ENCODE measurements at regions not wholly inside any gene's neighbourhood (a gene's known extent, or its start where the extent isn't known, plus 50 kb on each side); places are given as distances from the start of the nearest gene placed in this dataset.

- dilution Hi-C loops (cut with HindIII; ENCODE audit: low sequenced_read_pairs, unreplicated experiment) = no loop called here
- WGBS, 2 experiments (ENCODE audit: extremely low coverage in 2 of 2, insufficient read length in 1 of 2) = 81 to 100% methylated on average over 4 to 17 of the region's 25 CpGs
- peaks cover 59% of the 10 kb centered on the region for H3K9me3 ChIP-seq (ENCODE audit: control insufficient read depth, insufficient read depth, low read length)
Observed at GRCh38 chr2:2572393-2573204, 241.5 kb upstream of the MYT1L start.

More at GRCh38 chr2:2572393-2573204, 241.5 kb upstream of the MYT1L start:
- Histone ChIP-seq H4K8ac (ENCODE audit: low read depth in 2 of 2, low read length in 2 of 2) (no peak overlapping the region), H2BK5ac (ENCODE audit: low read depth, low read length, poor library complexity, severe bottlenecking) (peak overlapping the region; percentile 46), H4K20me1 (ENCODE audit: insufficient read depth, low read length) (no peaks in the 10 kb centered on the region), H3K18ac (ENCODE audit: low read depth, low read length) (no peak overlapping the region), H3K9me1 (ENCODE audit: insufficient read depth, low read length) (no peaks in the 10 kb centered on the region), H3K9ac (ENCODE audit: low read depth, low read length) (no peak overlapping the region), H3K27me3 (ENCODE audit: control insufficient read depth, insufficient read depth, low read length) (no peaks in the 10 kb centered on the region), H3K14ac (replicated peaks; ENCODE audit: low read depth, low read length) (no peak overlapping the region), H3K4me1 (ENCODE audit: control insufficient read depth, insufficient read depth, low read length) (no peaks in the 10 kb centered on the region), H3K4me2 (ENCODE audit: low read depth, low read length) (no peak overlapping the region), H3K79me1 (ENCODE audit: low read depth in 1 of 2, low read length in 2 of 2) (no peaks in the 10 kb centered on the region), H2BK120ac (ENCODE audit: low read depth, low read length) (no peak overlapping the region), H2BK20ac (ENCODE audit: low read depth, low read length) (no peak overlapping the region), H3K27ac (ENCODE audit: insufficient read depth, low read length) (no peak overlapping the region), H4K91ac (ENCODE audit: insufficient read depth, low read depth, low read length) (no peak overlapping the region), H2BK15ac (ENCODE audit: low read depth, low read length) (no peak overlapping the region), H3K4me3 (ENCODE audit: insufficient read depth, low read depth, low read length) (no peak overlapping the region), H2AK9ac (replicated peaks; ENCODE audit: low read depth, low read length, poor library complexity) (no peak overlapping the region), H2AFZ (replicated peaks; ENCODE audit: low read length, poor library complexity) (peak overlapping the region; percentile 43), H3K4ac (ENCODE audit: low read depth, low read length) (no peak overlapping the region), H3K56ac (ENCODE audit: extremely low read depth, insufficient read depth, low read length) (no peak overlapping the region), H2AK5ac (ENCODE audit: low read depth, low read length) (no peak overlapping the region), H3K23ac (ENCODE audit: low read depth, low read length) (no peak overlapping the region), H4K5ac (ENCODE audit: low read depth, low read length) (no peak overlapping the region), H3K36me3 (ENCODE audit: control insufficient read depth, insufficient read depth, low read length) (no peaks in the 10 kb centered on the region)
- DNase-seq = no peak
- ChIA-PET POLR2A (ENCODE audit: unreplicated experiment) (no interaction called here), CTCF (no interaction called here)
- BruUV-seq (replicated peaks) = no TSS peak
- intact Hi-C loops (cut with micrococcal nuclease) = no loop called here
- no peak for ATAC-seq (ENCODE audit: low read depth)
- in situ Hi-C loops (cut with MboI; ENCODE audit: low sequenced_read_pairs) = no loop called here
- TF ChIP-seq RCOR1 (IDR thresholded peaks at IDR 0.05; ENCODE audit: insufficient replicate concordance, low read length) (no peak), CHD1 (IDR thresholded peaks at IDR 0.05; ENCODE audit: low read depth, low read length) (no peak), BHLHE40 (IDR thresholded peaks at IDR 0.05; ENCODE audit: low read depth, low read length) (no peak), SMC3 (IDR thresholded peaks at IDR 0.05; ENCODE audit: low read depth, low read length) (no peak), POLR2A (IDR thresholded peaks at IDR 0.05; ENCODE audit: low read depth, low read length) (no peak), RAD21 (IDR thresholded peaks at IDR 0.05; ENCODE audit: low read length) (no peak), MAFK (IDR thresholded peaks at IDR 0.05; ENCODE audit: low read depth, low read length) (no peak)
